Muscle layer of duodenum (tissue), 2 donors: ENCODE measurements at regions not wholly inside any gene's neighbourhood (a gene's known extent, or its start where the extent isn't known, plus 50 kb on each side); places are given as distances from the start of the nearest gene placed in this dataset.
"Not testable (repeated sequence)": the region's sequence is repeated elsewhere in the genome, so short reads cannot be mapped to it uniquely, and the experiment has no call there.

Experiments
- H3K27ac ChIP-seq: one replicate; pipeline ENCODE4 v1.7.0; 2013; ENCODE audit warnings: mild to moderate bottlenecking, low read length
- H3K27me3 ChIP-seq: one replicate; pipeline ENCODE4 v1.7.0; 2013; ENCODE audit warnings: low read depth, mild to moderate bottlenecking, control low read depth, low read length
- H3K36me3 ChIP-seq, 2 donors: one replicate each; pipeline ENCODE4 v1.7.0; 2013; ENCODE audit warnings: low read length in 2 of 2, control low read depth in 1 of 2, mild to moderate bottlenecking in 1 of 2; ENCODE audit not compliant: insufficient read depth in 2 of 2, control insufficient read depth in 1 of 2
- H3K4me1 ChIP-seq, 2 donors: one replicate each; pipeline ENCODE4 v1.7.0; 2013; ENCODE audit warnings: low read length in 2 of 2, mild to moderate bottlenecking in 2 of 2, control low read depth in 1 of 2, moderate library complexity in 1 of 2; ENCODE audit not compliant: insufficient read depth in 2 of 2, control insufficient read depth in 1 of 2
- H3K4me3 ChIP-seq, 2 donors: one replicate each; pipeline ENCODE4 v1.7.0; 2013; ENCODE audit warnings: low read length in 2 of 2, low read depth in 1 of 2, mild to moderate bottlenecking in 1 of 2
- H3K9me3 ChIP-seq, 2 donors: one replicate each; pipeline ENCODE4 v1.7.0; 2013; ENCODE audit warnings: low read length in 2 of 2, control low read depth in 1 of 2, mild to moderate bottlenecking in 1 of 2; ENCODE audit not compliant: control insufficient read depth in 1 of 2
- donor health status: healthy.

DNA sequence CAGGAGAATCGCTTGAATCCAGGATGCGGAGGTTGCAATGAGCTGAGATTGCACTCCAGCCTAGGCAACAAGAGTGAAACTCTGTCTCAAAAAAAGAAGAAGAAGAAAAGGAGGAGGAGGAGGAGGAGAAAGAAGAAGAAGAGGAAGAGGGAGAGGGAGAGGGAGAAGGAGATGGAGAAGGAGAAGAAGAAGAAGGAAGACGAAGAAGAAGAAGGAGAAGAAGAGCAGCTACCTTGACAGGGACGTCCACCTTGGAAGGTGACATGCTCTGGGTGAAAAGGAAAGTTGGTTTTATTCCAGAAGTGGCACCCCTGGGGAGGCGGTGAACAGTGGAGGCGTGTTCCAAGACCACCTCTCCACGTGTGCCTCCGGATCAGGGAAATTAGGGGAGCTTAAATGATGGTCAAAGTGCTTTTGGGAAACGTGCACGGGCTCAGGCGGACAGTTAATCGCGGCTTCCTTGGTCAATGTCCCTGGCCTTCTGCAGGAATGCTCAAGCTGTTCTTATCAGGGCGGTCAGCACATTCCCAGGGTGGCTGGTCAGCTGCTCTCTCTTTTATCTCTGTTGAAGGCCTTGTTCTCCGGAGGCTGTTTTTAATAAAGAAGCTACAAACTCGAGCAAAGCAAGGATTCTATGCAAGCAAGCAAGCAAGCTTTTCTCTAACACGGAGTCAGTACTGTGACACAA, 78.9 kb upstream of the PEG3 start:
- Histone ChIP-seq H3K9me3 (peaks cover 6 to 21% of the 10 kb centered on the region in 2 donors), H3K27ac (no peak overlapping the region), H3K4me1 (no peaks in the 10 kb centered on the region), H3K27me3 (no peaks in the 10 kb centered on the region), H3K4me3 (no peak overlapping the region), H3K36me3 (no peaks in the 10 kb centered on the region)

DNA sequence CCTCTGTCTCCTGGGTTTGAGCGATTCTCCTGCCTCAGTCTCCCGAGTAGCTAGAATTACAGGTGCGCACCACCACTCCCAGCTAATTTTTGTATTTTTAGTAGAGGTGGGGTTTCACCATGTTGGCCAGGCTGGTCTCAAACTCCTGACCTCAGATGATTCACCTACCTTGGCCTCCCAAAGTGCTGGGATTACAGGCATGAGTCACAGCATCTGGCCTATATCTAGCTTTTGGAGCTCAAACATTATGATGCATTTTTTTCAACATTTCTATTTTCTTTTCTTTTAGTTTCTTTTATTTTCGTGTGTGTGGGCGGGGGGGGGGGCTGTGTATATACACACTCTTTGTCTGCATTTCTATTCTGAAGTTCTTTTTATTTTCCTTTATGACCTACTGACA, 85.6 kb upstream of the PEG3 start:
- not testable (repeated sequence) for H3K36me3 ChIP-seq, H3K27me3 ChIP-seq, H3K27ac ChIP-seq, H3K4me1 ChIP-seq, H3K4me3 ChIP-seq
- H3K9me3 ChIP-seq = peaks cover 6 to 16% of the 10 kb centered on the region in 2 donors

DNA sequence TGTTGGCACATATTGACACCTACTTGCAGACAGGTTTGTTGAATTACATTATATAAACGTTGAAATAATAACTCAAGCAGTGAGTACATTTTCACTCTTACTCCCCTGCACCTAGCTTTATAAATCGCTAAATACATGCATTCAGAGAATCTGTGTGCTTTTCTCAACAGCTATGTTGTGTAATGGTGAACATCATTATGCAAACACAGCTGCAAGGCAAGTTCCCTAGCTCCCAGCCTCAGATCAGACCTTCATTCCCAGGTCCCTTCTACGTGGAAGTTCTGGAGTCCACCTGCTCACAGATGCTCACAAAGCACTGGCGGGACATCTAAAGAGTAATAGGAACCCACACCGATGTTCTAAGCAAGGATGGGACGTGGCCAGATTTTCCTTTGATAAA, 86.8 kb upstream of the PEG3 start:
- no peak overlapping the region for H3K4me3 ChIP-seq
- no peak overlapping the region for H3K27ac ChIP-seq
- H3K27me3 ChIP-seq = no peaks in the 10 kb centered on the region
- H3K36me3 ChIP-seq = no peaks in the 10 kb centered on the region
- no peaks in the 10 kb centered on the region for H3K4me1 ChIP-seq
- H3K9me3 ChIP-seq = peaks cover 6 to 16% of the 10 kb centered on the region in 2 donors

DNA sequence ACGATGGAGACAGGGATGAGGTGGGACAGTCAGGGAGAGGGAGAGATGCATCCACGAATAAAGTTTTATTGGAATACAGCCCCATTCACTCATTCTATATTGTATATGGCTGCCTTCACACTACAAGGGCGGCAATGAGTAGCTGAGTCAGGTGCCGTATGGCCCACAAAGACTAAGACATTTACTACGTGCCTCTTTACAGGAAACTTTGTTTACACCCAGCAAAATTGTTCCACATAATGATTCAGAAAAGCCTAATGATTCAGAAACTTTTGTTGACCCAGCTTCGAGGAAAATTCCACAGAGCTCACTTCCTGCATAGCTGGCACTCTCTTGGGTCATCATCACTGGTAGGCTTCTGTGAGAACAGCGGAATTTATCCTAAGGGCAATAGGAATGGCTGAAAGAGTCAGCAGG, 87.3 kb upstream of the PEG3 start:
- no peaks in the 10 kb centered on the region for H3K27me3 ChIP-seq
- H3K27ac ChIP-seq = no peak overlapping the region
- no peak overlapping the region for H3K4me3 ChIP-seq
- H3K36me3 ChIP-seq = no peaks in the 10 kb centered on the region
- no peaks in the 10 kb centered on the region for H3K4me1 ChIP-seq
- peaks cover 6 to 16% of the 10 kb centered on the region in 2 donors for H3K9me3 ChIP-seq

DNA sequence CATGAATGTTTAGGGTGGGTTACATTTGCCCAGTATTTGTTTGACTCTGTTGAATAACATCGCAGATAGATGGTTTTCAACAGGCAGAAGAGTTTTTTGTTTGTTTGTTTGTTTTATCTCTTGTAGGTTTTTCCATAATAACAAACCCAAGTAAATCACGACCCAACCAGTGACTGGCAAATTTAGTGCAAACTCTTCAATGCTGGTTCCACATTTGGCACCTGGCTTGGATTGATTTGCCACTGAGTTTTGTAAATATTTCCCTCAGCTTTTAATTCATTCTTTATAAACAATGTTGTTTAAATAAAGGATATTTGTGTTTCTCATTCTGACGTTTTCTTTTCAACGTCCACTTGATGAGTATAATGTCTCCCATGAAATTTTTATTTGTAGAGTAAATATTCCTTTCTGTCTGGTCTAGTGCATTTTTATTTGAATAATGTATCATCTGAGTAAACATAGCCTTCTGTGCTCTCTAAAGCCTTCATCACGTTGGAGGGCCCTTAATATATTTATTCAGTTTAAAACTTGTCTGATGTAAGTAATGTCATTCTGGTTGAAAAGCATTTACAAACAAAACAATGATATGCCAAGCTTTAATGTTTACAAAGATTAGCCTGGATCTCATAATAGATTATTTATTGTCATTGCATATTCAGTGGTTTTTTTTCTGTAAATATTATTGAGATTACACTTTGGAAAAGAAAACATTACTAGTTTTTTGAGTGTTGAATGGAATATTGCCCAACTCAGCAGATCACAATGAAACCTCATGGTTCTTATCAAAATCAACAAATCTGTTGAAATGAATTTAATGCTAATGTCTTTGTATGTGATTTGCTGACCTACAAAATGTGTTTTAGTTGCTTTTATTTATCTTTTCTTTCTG, 90.4 kb upstream of the PEG3 start:
- no peaks in the 10 kb centered on the region for H3K4me1 ChIP-seq
- no peaks in the 10 kb centered on the region for H3K27me3 ChIP-seq
- H3K27ac ChIP-seq = no peak overlapping the region
- H3K4me3 ChIP-seq = no peak overlapping the region
- H3K36me3 ChIP-seq = no peaks in the 10 kb centered on the region
- no peaks in the 10 kb centered on the region for H3K9me3 ChIP-seq

DNA sequence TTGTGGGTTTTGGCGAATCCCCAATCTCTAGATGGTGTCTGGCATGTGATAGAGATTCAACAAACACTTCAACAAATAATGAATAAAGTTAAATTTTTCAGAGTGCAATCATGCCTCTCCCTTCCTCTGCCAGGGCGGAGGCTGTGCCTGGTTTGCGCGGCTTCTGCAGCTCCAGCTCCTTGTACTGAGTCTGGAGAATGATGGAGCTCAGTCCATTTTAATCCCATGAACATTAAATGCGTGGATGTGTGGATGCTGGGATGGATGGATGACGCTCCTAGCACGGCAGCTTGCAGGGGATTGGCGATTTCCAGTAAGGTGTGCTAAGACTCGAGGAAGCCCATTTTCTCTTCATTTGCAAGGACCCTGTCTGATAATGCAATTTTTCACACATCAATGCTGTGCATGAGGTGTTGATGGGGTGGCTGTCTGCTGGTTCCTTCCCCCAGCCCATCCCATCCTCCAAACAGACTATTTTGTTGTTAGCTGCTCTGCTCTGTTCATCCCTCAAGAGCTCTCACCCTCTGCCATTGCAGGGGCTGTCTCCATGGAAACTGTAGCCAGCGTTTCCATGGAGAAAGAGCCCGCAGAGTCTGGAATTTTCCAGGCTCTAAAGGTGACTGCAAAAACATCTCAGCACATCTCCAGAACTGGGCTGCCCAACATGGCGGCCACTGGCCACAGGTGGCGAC, 92.6 kb upstream of the PEG3 start:
- Histone ChIP-seq H3K4me1 (no peaks in the 10 kb centered on the region), H3K4me3 (no peak overlapping the region), H3K36me3 (no peaks in the 10 kb centered on the region), H3K27me3 (no peaks in the 10 kb centered on the region), H3K9me3 (no peaks in the 10 kb centered on the region), H3K27ac (no peak overlapping the region)

DNA sequence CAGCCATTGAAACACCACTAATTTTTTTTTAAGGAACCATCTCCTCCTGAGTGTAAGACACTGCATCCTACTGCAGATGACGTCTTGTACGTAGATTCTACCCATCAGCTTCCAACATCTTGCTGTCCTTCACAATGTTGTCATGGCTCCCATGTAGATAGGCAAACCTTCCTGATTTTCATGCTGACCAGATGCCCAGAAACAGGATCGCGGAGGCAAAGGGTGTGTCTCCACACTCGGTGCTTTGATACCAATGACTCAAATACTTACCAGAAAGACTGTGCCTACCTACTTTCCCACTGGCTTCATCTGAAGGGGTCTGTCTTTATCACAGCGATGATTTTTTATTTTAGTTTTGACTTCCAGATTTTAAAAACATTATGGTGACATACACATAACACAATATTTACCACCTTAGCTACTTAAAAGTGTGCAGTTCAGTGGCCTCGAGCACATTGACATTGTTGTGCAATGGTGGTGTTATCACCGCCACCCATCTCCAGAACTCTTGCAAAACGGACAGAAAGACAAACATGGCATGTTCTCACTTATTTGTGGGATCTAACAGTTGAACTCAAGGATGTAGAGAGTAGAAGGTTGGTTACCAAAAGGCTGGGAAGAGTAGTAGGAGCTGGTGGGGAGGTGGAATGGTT, 94.0 kb upstream of the PEG3 start:
- Histone ChIP-seq H3K36me3 (no peaks in the 10 kb centered on the region), H3K9me3 (peaks cover 0 to 4% of the 10 kb centered on the region in 2 donors), H3K4me1 (no peaks in the 10 kb centered on the region), H3K27me3 (no peaks in the 10 kb centered on the region), H3K4me3 (no peak overlapping the region), H3K27ac (no peak overlapping the region)

DNA sequence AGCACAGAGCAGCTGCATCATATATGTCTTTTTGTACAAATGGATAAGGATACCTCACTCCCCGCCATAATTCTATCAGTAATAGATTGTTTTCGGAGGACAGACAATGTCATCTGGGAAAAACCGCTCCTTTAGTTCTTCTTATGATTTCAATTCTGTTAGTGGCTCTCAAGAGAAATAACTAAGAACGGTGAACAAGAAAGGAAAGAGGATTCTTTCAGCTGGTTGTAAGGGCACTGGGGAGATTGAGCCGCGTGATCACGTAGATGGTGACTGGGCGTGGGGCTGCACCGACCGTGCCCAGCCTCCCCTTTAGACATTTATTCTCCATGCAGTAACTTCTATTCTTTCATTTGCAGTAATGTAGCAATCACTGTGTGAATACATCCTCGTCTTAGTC, 99.4 kb upstream of the PEG3 start:
- no peak overlapping the region for H3K27ac ChIP-seq
- no peak overlapping the region for H3K4me3 ChIP-seq
- H3K9me3 ChIP-seq = peaks cover 0 to 4% of the 10 kb centered on the region in 2 donors

DNA sequence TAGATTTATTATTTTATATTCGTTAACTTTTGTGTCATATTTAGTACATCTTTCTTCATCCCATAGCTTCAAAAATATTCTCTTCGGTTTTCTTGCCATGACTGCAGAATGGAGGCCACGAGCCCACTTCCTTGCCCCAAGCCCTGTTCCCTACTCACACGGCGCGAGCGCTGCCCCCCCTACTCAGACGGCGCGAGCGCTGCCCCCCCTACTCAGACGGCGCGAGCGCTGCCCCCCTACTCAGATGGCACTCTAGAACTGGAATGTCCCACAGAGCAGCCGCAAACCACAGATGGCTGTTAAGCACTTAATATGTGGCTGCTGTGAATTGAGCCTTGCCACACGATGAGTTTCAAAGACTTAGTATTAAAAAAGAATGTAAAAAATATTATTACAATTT, 102.2 kb upstream of the PEG3 start:
- Histone ChIP-seq H3K9me3 (peaks cover 0 to 4% of the 10 kb centered on the region in 2 donors), H3K4me1 (no peaks in the 10 kb centered on the region), H3K27ac (no peak overlapping the region), H3K27me3 (no peaks in the 10 kb centered on the region), H3K4me3 (no peak overlapping the region), H3K36me3 (no peaks in the 10 kb centered on the region)

More for the DNA sequence above, 99.4 kb upstream of the PEG3 start:
- Histone ChIP-seq H3K4me1 (no peaks in the 10 kb centered on the region), H3K36me3 (no peaks in the 10 kb centered on the region), H3K27me3 (no peaks in the 10 kb centered on the region)

DNA sequence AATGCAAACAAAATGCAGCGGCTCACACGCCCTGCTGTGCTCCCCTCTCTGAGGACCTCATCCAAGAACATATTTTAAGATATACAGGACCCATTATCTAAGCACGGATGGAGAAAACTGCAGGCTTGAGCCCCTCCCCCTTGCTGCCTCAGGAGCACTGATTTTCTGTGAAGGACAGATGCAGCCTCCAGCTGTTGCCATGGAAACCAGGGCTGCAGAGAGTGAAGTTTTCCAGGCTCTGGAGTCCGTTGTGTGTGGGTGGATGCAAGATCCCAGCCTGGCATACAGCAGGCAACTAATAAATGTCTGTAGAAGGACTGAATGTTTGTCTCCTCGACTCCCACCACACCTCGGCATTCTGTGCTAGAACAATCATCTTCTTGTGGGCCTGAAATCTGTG, 105.6 kb upstream of the PEG3 start:
- Histone ChIP-seq H3K27me3 (no peaks in the 10 kb centered on the region), H3K36me3 (no peaks in the 10 kb centered on the region), H3K9me3 (no peaks in the 10 kb centered on the region), H3K4me3 (no peak overlapping the region), H3K4me1 (no peaks in the 10 kb centered on the region), H3K27ac (no peak overlapping the region)

DNA sequence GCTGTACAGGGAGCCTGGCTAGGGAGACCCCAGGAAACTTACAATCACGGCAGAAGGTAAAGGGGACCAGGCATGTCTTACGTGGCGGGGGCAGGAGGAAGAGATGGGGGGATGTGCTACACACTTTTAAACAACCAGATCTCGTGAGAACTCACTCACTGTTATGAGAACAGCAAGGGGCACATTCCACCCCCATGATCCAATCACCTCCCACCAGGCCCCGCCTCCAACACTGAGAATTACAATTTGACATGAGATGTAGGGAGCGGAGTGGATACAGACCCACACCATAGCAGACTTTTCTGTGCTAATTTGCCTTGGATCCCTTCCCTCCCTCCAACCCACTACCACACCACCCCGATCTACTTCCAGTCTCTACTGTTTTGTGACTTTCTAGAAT, 106.7 kb upstream of the PEG3 start:
- H3K27me3 ChIP-seq = no peaks in the 10 kb centered on the region
- no peaks in the 10 kb centered on the region for H3K9me3 ChIP-seq
- no peaks in the 10 kb centered on the region for H3K4me1 ChIP-seq
- H3K36me3 ChIP-seq = no peaks in the 10 kb centered on the region
- no peak overlapping the region for H3K27ac ChIP-seq
- H3K4me3 ChIP-seq = no peak overlapping the region
